ENCODE measurements at regions not wholly inside any gene's neighbourhood (a gene's known extent, or its start where the extent isn't known, plus 50 kb on each side); places are given as distances from the start of the nearest gene placed in this dataset.

- H3K27ac Mint-ChIP-seq: no peak overlapping the region
- TF ChIP-seq CTCF (IDR thresholded peaks at IDR 0.05): no peak
- H3K4me3 Mint-ChIP-seq: no peak overlapping the region
- H3K9me3 Mint-ChIP-seq: no peaks in the 10 kb centered on the region
- peaks cover 13% of the 10 kb centered on the region for H3K36me3 Mint-ChIP-seq (ENCODE audit: low read depth)
- peaks cover 41% of the 10 kb centered on the region for H3K4me1 Mint-ChIP-seq
- DNase-seq: no peak
- peaks cover 10% of the 10 kb centered on the region for H3K27me3 Mint-ChIP-seq (ENCODE audit: low read depth, poor library complexity)
Observed at GRCh38 chr6:150767161-150767560, 98.3 kb upstream of the MTHFD1L start.

GRCh38 chr6:150767571-150768018 lies 97.9 kb upstream of the MTHFD1L start:
- Mint-ChIP-seq H3K27ac (peak overlapping the region; percentile 76), H3K27me3 (ENCODE audit: low read depth, poor library complexity) (peaks cover 10% of the 10 kb centered on the region), H3K4me3 (no peak overlapping the region), H3K36me3 (ENCODE audit: low read depth) (peaks cover 15% of the 10 kb centered on the region), H3K9me3 (peaks cover 2% of the 10 kb centered on the region), H3K4me1 (peaks cover 37% of the 10 kb centered on the region)
- DNase-seq: peak; percentile 29
- TF ChIP-seq CTCF (IDR thresholded peaks at IDR 0.05): no peak

- peaks cover 5% of the 10 kb centered on the region for H3K27me3 Mint-ChIP-seq (ENCODE audit: low read depth, poor library complexity)
Observed at GRCh38 chr6:150770637-150771036, 94.9 kb upstream of the MTHFD1L start.

GRCh38 chr6:150773969-150774368 lies 91.5 kb upstream of the MTHFD1L start:
- Mint-ChIP-seq H3K27ac (no peak overlapping the region), H3K27me3 (ENCODE audit: low read depth, poor library complexity) (peaks cover 5% of the 10 kb centered on the region), H3K9me3 (peaks cover 31% of the 10 kb centered on the region), H3K4me3 (no peak overlapping the region), H3K36me3 (ENCODE audit: low read depth) (peaks cover 63% of the 10 kb centered on the region), H3K4me1 (peaks cover 9% of the 10 kb centered on the region)
- TF ChIP-seq CTCF (IDR thresholded peaks at IDR 0.05): no peak
- DNase-seq: no peak

More at GRCh38 chr6:150770637-150771036, 94.9 kb upstream of the MTHFD1L start:
- no peak for DNase-seq
- Mint-ChIP-seq H3K4me1 (peaks cover 30% of the 10 kb centered on the region), H3K27ac (no peak overlapping the region), H3K36me3 (ENCODE audit: low read depth) (peaks cover 41% of the 10 kb centered on the region), H3K9me3 (peaks cover 27% of the 10 kb centered on the region), H3K4me3 (no peak overlapping the region)
- TF ChIP-seq CTCF (IDR thresholded peaks at IDR 0.05): no peak

- no peaks in the 10 kb centered on the region for H3K27me3 Mint-ChIP-seq (ENCODE audit: low read depth, poor library complexity)
- H3K36me3 Mint-ChIP-seq (ENCODE audit: low read depth): peaks cover 57% of the 10 kb centered on the region
- peaks cover 9% of the 10 kb centered on the region for H3K4me1 Mint-ChIP-seq
- H3K4me3 Mint-ChIP-seq: no peak overlapping the region
- peaks cover 31% of the 10 kb centered on the region for H3K9me3 Mint-ChIP-seq
- no peak for TF ChIP-seq CTCF (IDR thresholded peaks at IDR 0.05)
- no peak for DNase-seq
- no peak overlapping the region for H3K27ac Mint-ChIP-seq
Observed at GRCh38 chr6:150775415-150776203, 89.9 kb upstream of the MTHFD1L start.

- DNase-seq: no peak
- Mint-ChIP-seq H3K27me3 (ENCODE audit: low read depth, poor library complexity) (no peaks in the 10 kb centered on the region), H3K9me3 (peaks cover 30% of the 10 kb centered on the region), H3K4me1 (peaks cover 9% of the 10 kb centered on the region), H3K27ac (no peak overlapping the region), H3K36me3 (ENCODE audit: low read depth) (peaks cover 58% of the 10 kb centered on the region), H3K4me3 (no peak overlapping the region)
- TF ChIP-seq CTCF (IDR thresholded peaks at IDR 0.05): no peak
Observed at GRCh38 chr6:150777736-150778135, 87.8 kb upstream of the MTHFD1L start.
